Endothelial cell of hepatic sinusoid (primary cell): ENCODE measurements at regions not wholly inside any gene's neighbourhood (a gene's known extent, or its start where the extent isn't known, plus 50 kb on each side); places are given as distances from the start of the nearest gene placed in this dataset.

Source experiments
- in situ Hi-C: cut with HindIII; loops from 2 replicates; pipeline ENCODE4 v1.10.0; 2017; ENCODE audit warnings: low sequenced_read_pairs

DNA sequence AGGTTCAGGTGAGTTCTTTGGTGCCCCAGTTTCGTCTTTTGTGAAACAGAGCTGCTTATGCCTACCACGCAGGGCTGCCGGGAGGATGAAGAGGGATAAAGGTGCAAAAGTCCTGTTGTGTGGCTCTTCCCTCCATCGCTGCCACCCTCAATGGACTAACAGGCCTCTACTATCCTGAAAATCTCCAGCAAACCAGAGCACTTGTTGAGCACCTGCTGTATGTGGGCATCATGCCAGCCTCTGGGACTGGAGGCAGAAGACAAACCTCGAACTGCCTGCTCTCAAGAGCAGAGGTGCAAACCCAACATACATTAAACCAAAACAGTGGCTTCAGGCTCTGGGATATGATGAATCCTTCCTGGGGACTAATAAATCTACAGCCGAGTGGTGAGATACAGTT is 174.1 kb downstream of the ACTL8 start:
- in situ Hi-C loops, result no loop called here

DNA sequence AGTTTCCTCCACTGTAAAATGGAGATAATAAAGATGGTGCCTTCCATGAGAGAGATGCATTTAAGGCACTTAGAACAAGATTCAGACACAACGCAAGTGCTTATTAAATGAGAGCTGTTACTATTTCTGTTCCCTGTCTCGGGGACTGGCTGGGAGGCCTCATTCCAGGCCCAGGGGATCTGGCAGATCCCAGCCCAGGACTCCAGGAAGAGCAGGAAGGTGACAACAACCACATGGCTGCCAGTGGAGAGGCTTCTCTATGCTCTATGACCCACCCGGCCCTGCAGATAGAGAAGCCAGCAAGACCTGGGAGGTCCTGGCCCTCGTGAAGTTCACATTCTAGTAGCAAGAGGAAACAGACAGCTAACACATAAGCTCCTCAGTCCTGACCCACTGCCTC is 175.5 kb downstream of the ACTL8 start:
- in situ Hi-C loops, result no loop called here

DNA sequence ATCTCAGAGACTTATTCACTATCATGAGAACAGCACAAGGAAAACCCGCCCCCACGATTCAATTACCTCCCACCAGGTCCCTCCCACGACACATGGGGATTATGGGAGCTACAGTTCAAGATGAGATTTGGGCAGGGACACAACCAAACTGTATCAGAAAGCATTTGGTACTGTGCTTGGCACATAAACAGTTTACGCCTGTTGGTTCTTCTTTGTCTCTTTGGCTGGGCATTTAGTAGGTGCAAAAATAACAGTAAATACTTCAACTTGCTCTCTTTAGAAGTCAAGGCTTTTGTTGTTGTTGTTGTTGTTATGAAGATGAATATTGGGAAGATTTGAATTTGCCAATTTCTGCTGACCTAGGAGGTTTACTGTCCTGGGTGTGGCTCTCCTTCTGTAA is 175.4 kb upstream of the IGSF21 start:
- in situ Hi-C loops, result no loop called here

DNA sequence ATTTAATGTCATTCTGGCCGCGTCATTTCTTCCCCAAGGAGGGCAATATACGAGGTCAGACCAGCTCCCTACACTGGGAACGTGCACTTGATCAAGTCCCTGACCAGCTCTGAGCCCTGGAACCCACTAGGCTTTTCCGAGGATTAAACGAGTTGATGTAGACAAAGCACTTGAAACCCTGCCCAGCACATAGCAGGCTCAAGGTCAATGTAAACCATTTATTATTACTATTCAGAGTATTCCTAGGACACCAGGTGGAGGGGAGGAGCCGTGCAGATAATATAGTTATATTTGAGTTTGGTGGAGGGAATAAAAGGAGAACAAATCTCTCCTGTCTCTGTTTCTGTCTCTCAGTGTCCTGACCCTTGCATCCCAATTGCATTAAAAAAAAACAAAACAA is 174.1 kb upstream of the IGSF21 start:
- in situ Hi-C loops, result no loop called here

DNA sequence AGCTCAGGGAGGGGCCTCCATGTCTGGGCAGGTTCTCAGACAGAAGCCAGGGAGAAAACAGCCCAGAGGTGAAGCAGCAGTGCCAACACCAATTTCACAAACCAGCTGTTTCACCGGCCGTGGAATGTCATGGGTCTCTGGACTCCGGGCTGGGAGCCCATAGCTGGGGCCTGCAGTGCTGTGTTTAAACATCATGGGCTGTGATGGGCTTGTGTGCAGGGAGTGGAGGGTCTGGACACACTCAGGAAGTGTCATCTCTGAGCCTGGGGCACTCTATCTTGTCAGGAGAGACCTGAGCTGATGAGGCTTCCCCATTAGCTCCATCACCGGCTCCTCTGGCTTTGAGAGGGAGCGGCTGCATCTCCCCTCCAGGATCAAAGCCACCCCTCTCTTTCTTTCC is 173.6 kb upstream of the IGSF21 start:
- in situ Hi-C loops, result no loop called here

DNA sequence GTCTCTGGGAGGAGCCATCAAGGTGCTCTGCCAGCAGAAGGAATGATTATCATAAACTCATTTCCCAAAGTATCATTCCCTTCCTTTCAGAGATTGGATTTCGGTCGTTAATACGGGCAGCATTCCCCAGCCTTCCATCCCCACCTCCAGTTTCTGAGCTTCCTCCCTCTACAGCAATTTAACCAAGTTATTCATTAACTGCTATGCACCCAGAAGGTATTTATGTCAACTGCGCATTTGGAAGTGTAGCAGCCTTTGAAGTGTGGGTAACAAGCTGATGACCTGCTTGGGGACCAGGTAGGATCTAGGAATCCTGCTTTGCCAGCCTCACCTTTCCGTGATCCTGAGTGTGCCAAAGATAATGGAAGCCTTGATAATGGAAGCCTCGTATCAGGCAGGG is 172.4 kb upstream of the IGSF21 start:
- in situ Hi-C loops, result no loop called here

DNA sequence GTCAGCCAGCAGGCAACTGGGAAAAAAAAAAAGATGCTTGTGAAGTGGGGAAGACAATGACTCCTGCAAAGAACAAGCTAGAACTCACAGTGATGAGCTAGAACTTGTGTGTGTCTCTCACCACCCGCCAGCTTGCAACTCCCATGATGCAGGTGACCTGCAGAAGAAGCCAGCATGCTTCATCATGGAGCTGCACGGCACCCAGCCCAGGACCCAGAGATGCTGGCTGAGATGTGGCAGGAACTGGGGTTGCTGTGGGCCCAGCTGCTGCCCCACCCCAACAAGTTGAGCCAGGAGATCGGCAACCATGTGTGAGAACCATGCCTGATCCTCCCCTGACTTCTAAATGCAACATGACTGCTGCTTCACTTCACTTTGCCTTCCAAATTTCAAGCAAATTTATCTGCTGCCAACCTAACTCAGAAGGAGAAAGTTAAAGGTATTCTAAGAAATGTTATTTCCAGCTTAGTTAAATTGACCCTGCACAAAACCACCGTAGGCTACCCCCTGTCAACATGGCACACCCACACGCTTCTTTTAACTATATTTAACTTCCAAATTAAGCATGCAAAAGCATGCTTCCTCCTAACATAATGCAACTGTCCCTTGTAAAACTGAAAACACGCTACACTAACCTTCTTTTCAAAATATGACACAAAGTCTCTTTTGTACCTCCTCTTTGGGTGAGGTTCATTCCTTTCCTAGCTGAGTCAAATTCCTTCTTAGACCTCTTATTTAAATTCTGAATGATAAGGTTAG is 166.0 kb upstream of the IGSF21 start:
- in situ Hi-C loops, result no loop called here

DNA sequence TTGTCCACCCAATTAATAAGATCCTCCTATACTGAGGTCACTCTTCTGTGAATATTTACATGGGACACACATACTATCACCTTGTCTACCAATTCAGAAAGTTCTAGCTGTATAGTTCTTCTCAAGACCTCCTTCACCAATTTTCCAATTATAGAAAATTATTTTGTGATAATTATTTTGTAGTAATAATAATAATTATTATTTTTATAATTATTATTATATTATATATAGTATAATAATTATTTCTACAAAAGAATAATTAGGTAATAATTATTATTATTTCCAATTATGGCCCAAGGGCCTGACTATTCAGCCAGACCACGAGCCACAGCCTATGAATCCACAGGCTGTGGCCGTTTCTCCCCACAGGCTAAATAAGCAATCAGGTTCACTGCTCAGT is 164.1 kb upstream of the IGSF21 start:
- in situ Hi-C loops, result no loop called here

DNA sequence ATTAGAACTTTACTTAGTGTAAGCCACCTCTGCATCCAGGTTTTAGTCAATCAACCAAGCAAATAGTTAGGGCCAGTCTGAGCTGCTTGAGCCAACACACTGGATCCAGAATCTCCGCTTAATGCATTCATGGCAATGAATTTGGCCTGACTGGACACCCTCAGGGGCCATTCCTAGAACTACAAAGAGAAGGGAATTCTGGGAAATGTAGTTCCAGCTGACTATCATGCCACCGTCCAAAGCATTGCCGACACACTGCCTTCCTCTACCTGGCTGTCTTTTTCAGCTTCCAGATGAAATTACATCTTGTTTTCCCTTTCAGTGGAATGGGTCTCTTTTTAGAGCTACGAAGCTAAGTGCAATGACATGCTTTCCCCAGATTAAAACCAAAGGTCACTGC is 163.0 kb upstream of the IGSF21 start:
- in situ Hi-C loops, result no loop called here

DNA sequence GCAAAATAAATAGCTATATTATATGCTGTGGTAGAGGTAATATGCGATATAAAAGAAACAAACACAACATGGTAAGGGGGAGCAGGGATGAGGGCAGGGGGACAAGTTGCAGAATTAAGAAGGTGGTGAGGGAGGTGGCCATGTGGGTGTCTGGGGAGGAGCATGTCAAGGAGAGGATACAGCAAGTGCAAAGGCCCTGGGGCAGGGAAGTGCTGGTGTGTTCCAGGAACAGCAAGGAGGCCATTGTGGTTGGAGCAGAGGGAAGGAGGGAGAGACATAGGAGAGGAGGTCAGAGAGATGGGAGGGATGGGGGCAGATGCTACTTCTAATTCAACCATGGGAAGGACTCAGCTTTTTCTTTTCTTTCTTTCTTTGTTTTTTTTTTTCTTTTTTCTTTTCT is 161.2 kb upstream of the IGSF21 start:
- in situ Hi-C loops, result no loop called here

DNA sequence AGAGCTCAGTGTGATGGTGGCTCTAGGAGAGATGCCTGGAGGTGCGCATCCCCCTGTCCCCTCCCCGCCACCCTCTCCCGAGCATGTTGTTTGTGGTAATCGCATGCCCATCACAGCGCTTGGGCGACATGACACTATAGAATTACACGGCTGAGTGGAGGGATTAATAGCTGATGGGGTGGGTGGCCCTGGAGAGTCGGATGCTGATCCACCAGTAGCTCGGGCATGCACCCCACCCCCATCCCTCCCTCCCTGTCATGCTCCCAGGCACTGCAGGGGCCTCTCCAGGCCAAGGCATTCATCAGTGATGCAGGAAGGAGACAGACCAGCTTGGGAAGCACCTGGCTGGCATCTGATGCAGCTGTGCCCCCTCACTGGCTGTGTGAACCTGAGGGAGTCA is 159.0 kb upstream of the IGSF21 start:
- in situ Hi-C loops, result no loop called here

DNA sequence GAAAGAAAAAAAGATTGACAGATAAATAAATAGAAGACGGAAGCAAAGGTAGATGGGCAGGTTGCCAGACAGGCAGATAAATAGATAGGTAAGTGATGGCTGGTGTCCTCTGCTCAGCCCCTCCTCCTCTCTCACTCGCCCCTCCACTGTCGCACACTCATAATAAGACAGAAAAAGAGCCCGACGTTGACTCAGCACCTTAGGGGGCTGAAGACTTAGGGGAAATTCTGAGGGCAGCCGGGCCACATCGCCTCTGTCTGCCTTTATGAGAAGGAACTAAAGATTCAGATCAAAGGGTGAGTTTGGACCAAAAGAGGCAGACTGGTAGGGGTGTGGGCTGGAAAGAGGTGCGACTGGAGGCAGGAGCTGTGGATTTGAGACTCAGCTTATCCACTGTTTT is 158.1 kb upstream of the IGSF21 start:
- in situ Hi-C loops, result no loop called here

DNA sequence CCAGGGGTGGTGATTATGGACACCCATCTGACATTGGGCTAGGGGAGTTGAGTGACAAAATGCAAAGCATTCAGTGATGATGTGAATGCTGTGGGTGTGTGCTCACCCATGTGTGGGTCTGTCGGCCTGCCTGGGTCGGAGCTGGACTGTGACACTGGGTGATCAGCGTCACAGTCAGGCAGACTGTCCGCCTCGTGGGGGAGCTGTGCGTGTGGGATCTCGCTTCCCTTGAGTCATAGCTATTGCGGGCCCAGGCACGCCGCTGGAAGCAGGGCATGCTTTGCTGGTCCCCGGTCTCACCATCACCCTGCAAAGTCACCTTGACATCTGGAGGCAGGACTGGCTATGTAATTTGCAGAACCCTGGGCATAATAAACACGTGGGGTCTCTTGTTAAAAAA is 156.9 kb upstream of the IGSF21 start:
- in situ Hi-C loops, result no loop called here

DNA sequence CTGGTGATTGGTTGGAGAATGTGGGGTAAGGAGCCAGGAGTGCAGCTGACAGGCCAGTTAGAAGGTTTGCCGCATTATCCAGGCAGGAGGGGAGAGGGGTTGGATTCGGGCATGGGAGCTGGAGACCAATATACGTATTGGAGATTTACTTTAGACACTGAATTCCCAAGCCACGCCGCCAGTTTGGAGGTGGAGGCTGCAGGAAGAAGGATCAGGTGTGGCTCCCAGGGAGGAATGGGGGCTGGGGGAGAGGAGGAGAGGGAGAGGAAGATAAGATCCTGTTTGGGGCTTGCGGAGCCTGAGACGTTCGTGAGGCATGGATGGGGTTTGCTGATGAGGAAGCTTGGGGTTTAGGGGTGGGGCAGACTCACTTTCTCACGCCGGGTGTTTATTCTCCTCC is 155.1 kb upstream of the IGSF21 start:
- in situ Hi-C loops, result no loop called here

DNA sequence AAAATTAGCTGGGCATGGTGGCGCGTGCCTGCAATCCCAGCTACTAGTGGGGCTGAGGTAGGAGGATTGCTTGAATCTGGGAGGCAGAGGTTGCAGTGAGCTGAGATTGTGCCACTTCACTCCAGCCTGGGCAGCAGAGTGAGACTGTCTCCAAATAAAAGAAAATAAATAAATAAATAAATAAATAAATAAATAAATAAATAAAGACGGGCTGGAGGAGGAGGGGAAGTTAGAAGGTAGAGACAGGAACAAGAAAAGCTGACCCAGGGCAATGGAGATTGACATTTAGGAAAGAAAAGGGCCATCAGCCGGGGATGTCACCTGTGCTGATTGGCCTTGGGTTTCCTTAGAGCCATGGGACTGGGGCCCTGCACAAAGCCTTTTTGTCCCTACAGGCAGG is 153.7 kb upstream of the IGSF21 start:
- in situ Hi-C loops, result no loop called here

DNA sequence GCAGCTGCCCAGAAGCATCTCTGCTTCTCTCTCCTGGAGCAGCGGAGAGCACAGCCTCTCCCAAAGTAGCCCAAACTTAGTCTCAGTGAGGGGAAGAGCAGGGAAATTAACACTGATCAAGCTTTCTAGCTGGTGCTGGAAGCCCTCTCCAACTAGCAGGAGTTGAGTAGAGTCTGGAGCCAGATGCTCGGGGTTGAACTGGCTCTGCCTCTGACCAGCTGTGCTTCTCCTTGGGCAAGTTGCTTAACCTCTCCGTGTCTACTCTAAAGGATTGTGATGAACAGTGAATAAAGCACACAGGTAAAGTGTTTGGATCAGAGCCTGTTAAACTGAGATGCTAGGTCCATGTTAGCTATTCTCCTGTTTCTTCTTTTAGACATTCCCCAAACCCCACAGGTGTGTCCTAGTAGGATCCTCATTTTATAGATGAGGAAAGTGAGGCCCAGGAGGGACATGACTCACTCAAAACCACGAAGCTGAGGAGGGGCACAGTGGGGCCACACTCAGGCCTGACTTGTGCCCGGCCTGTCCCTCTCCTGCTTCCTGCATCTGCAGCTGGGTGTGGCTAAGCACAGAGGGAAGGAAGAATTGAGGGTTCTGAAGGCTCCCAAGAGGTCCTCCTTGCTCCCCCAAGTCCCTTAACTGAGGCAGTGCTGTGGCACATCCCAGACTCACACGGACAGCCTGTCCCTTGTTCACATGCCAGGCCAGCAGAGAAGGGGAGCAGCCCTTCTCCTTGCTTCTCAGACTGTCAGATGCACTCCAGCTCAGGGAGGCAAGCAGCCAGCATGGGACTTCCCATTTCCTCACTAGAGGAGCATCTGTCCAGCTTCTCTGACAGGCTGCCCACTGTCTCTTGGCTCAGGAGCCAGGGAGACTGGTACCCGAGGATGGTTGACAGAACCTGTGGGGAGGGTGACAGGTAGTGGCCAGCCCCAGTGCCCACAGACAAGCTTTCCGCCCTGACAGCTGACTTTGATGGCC is 152.0 kb upstream of the IGSF21 start:
- in situ Hi-C loops, result no loop called here

DNA sequence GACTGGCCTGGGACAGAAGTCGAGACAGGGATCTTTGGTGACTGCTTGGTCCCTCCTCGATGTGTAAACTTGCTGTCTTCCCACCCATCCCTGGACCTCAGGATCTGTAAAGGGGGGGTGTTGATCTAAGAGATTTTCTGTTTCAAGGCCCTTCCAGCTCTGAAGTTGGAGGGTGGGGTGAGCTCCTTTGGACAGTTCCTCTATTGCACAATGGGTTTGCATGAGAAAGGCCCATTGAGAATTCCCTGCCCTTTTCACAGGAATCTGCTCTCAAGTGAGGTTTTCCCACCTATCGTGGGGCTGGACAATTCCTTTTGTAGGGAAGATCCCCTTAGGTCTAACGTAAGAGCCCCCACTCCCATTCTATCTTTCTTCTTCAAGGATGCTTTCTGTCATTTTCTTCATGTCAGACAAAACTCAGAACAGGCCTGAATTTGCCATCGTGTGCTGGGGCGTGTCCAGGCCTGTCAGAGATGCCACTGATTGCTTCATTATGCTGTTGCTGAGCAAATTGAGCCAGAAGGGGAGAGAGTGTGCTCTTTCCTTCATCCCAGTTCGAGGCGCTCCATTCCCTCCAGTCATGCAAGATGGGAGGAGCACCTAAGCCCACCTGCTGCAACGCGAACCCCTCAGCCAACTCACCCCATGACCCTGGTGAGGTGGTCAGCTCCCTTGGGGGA is 149.9 kb upstream of the IGSF21 start:
- in situ Hi-C loops, result no loop called here

DNA sequence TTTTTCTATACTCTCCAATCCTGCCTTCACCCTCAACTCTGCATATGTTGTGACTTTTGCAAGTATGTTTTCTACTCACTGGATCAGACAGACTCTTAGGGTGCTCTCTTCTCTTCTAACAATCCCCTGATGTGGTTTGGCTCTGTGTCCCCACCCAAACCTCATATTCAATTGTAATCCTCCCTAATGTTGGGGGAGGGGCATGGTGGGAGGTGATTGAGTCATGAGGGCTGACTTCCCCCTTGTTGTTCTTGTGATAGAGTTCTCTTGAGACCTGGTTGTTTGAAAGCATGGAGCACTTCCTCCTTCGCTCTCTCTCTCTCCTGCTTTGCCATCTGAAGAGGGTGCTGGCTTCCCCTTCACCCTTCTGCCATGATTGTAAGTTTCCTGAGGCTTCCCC is 148.9 kb upstream of the IGSF21 start:
- in situ Hi-C loops, result no loop called here

DNA sequence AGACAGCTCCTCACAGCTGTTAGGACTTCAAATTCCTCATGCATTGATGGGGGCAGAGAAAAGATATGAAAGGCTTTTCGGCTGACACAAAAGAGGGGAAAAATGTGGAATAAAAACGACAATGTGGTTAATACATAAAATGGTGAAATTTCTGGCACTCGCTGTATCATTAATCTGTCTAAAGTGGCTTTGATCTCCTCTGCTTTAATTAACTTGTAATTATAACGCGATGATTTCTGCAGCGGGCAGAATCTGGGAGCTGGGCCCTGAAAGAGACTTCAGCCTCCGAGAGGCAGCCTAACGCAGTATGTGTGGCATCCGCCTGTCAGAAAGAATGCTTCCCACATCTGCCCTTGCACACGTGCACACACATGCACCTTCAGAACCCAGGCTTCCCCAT is 144.1 kb upstream of the IGSF21 start:
- in situ Hi-C loops, result loop anchor here (5.0 kb wide), 2 partner anchors 39 to 94 kb away; no protein-coding TSS in a partner anchor

DNA sequence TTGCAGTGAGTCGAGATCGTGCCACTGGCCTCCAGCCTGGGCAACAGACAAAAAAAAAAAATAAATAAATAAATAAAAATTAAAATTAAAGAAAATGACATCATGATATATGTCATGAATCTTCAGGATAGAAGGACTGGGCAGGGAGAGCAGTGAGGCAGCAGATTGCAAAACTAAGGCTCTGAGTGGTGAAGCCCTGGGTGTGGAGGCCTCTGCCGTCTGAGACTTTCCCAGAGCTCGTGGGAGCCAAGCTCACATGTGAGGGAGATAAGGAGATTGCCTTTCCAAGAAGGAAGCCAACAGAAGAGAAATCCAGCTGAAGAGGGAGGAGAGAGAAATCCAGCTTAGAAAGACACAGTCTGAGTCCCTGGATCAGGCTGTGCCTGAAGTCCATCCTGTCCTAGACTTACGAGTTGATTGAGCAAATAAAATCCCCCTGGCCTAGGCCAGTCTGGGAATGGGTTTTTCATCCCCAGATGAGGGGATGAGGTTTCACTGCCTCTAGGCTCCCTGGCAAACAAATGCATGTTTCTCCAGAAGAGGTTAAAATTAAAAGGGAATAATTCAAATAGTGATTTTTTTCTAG is 142.0 kb upstream of the IGSF21 start:
- in situ Hi-C loops, result no loop called here

DNA sequence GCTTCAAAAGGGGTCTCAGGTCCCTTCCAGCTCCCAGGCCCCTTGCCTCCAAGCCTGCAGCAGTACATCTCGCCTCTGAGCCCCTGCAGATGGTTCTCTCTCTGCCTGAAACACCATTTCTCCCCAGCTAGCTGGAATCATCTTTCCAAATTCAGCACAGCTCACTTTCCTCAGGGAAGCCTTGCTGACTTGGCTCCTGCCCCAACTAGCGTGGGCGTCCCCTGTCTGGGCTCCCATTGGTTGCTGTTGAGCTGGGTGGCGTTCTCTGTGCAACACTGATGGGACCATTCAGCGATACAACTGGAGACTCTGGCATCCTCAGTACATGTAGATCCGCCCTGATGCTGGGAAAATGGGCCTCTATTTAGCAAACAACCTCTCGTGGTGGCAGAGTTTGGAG is 141.3 kb upstream of the IGSF21 start:
- in situ Hi-C loops, result no loop called here
